Body of pancreas (tissue), 4 donors: ENCODE measurements at regions not wholly inside any gene's neighbourhood (a gene's known extent, or its start where the extent isn't known, plus 50 kb on each side); places are given as distances from the start of the nearest gene placed in this dataset.

Source experiments
- CTCF ChIP-seq, 7 experiments: fragments of 450-650 bp in 4 of 7; fragments of 200-600 bp in 3 of 7; sonication (generic) in 3 of 7; IDR thresholded peaks; one replicate each; pipeline ENCODE4 v1.5.1; 2016 to 2019; ENCODE audit warnings: antibody characterized with exemption in 7 of 7
- POLR2A ChIP-seq, 3 donors: fragments of 450-650 bp; IDR thresholded peaks; one replicate each; pipeline ENCODE4 v1.6.1; 2016; ENCODE audit warnings: antibody characterized with exemption in 3 of 3, mild to moderate bottlenecking in 2 of 3

GRCh38 chr7:156509216-156509615 is 131.4 kb upstream of the RNF32 start:
- no peak for TF ChIP-seq POLR2A (IDR thresholded peaks at IDR 0.05)
- TF ChIP-seq CTCF (IDR thresholded peaks at IDR 0.05) = no peak
